ENCODE measurements at regions not wholly inside any gene's neighbourhood (a gene's known extent, or its start where the extent isn't known, plus 50 kb on each side); places are given as distances from the start of the nearest gene placed in this dataset.

DNA sequence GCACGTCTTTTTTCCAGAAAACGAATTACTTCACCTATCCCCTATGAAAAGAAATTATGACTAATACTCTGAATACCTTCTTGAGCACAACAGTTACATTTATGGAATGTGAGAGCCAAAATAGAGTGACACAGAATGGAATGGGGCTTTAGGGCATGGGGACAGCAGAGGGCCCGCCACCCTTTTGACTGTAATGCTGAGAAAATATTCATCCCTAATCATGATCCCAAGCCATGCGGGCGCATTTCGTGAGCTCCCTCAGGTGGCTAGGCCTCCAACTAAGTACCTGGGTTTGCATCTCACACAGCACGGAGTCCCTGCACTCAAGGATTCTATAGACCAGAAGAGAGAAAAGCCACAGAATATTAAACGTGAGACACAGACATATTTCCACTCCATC is 212.6 kb downstream of the SOD2 start:
- TF ChIP-seq, protein P1, sequence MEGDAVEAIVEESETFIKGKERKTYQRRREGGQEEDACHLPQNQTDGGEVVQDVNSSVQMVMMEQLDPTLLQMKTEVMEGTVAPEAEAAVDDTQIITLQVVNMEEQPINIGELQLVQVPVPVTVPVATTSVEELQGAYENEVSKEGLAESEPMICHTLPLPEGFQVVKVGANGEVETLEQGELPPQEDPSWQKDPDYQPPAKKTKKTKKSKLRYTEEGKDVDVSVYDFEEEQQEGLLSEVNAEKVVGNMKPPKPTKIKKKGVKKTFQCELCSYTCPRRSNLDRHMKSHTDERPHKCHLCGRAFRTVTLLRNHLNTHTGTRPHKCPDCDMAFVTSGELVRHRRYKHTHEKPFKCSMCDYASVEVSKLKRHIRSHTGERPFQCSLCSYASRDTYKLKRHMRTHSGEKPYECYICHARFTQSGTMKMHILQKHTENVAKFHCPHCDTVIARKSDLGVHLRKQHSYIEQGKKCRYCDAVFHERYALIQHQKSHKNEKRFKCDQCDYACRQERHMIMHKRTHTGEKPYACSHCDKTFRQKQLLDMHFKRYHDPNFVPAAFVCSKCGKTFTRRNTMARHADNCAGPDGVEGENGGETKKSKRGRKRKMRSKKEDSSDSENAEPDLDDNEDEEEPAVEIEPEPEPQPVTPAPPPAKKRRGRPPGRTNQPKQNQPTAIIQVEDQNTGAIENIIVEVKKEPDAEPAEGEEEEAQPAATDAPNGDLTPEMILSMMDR (conservative IDR thresholded peaks at IDR 0.05): no peak
- H3K27ac ChIP-seq: no peak overlapping the region

DNA sequence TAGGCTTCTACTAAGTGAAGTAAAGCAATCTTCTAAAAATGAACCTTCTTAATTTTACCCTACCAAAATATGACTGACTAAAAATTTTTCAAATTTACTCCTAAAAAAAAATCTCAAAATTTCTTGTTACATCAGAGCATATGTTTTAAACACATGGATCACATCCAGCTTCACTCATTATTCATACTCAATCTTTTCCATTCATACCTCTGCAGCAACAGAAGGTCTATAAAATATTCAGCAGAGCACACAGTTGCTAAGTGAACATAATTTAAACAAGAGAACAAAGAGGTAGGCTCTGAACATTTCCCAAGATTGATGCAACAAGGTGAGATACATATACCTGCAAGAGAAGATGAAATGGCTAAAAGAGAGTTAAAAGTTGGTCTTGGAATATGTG is 213.9 kb downstream of the SOD2 start:
- TF ChIP-seq, protein P1 (conservative IDR thresholded peaks at IDR 0.05): no peak

GRCh38 chr6:159473475-159474263 is 219.4 kb downstream of the SOD2 start:
- H3K27ac ChIP-seq: no peak overlapping the region
- TF ChIP-seq, protein P1 (conservative IDR thresholded peaks at IDR 0.05): no peak

More for the DNA sequence above, 213.9 kb downstream of the SOD2 start:
- H3K27ac ChIP-seq: no peak overlapping the region

DNA sequence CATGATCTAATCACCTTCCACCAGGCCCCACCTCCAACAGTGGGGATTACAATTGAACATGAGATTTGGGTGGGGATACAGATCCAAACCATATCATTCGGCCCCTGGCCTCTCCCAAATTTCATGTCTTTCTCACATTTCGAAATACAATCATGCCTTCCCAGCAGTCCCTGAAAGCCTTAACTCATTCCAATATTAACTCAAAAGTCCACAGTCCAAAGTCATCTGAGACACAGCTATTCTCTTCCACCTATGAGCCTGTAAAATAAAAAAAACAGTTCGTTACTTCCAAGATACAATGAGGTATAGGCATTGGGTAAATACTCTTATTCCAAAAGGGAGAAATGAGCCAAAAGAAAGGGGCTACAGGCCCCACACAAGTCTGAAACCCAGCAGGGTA is 222.6 kb downstream of the SOD2 start:
- TF ChIP-seq, protein P1 (conservative IDR thresholded peaks at IDR 0.05): no peak
- H3K27ac ChIP-seq: no peak overlapping the region

DNA sequence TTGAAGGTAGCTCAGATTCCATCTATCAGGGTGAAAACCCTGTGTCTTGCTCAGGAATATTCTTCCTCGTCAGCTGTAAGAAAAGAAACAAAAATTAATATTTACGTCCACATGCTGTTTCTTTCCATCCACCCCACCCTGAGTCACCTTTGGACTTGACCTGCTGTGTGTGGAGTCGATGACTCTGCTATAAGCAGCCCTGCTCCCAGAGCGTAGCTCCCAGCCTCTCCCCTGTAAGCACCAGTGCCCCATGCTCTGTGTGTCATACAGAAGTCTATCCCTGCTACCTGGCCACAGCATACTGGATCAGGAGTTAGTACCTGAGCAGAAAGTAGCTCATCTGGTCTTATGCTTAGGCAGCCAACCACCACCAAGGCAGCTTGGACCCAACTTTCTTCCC is 223.6 kb downstream of the SOD2 start:
- TF ChIP-seq, protein P1 (conservative IDR thresholded peaks at IDR 0.05): no peak
- no peak overlapping the region for H3K27ac ChIP-seq

DNA sequence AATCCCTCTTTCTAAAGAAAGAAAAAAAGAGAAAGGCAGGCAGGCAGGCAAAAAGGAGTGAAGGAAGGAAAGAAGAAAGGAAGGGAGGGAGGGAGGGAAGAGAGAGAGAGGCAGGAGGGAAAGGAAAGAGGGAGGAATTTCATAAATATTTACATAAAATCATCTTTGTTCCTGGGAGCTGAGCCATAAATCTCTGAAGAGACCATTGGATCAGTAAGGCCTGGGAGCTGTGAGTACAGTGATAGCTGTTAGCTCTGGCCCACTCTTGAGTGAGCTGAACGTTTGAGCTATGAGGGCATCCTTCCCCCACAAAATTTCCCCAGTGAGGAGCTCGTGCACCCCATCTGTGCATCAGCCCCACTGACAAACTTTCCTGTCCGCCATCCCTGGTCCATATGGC is 224.0 kb downstream of the SOD2 start:
- TF ChIP-seq, protein P1 (conservative IDR thresholded peaks at IDR 0.05): no peak
- no peak overlapping the region for H3K27ac ChIP-seq

DNA sequence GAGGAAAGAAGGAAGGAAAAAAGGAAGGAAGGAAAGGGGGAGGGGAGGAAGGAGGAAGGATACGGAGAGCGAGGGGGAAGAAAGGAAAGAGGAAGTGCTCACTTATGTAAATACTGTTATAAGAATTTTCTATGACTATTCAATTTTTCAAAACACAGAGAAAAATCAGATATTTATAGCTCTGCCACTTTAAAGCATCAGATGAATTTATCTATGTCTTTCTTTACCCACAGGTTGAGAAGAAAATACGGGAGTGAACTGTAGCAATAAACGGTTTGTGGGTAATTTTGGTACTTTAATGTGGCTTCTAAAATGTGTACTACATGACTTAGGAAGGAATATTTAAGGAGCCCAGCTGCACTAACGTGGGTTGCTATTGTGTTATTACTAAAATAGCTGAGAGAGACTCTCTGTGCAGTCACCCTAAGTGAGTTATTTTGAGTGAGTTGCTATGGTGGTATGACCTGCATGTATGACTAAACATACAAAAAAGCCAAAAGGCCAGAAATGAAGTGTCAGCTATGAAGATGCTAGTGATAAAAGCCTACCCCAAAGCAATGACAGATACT is 225.5 kb downstream of the SOD2 start:
- no peak overlapping the region for H3K27ac ChIP-seq

More for the DNA sequence above, 225.5 kb downstream of the SOD2 start:
- TF ChIP-seq, protein P1 (conservative IDR thresholded peaks at IDR 0.05): no peak
